GM12878 (cell line): ENCODE measurements at regions not wholly inside any gene's neighbourhood (a gene's known extent, or its start where the extent isn't known, plus 50 kb on each side); places are given as distances from the start of the nearest gene placed in this dataset.

Source experiments
- ATAC-seq: fragments of 200-7000 bp; cut with Tn5 transposase; 3 replicates; pipeline ENCODE4 v1.9.1; 2020; ENCODE audit warnings: mild to moderate bottlenecking, moderate library complexity
- BruUV-seq: library from RNA; stranded (reverse); fragments of 400-500 nt; replicated peaks from 2 replicates; lab custom pipeline; 2021; lab: Mats Ljungman, UMichigan
- CTCF ChIA-PET: fragments of 300-600 bp; sonication (Branson Sonifier 250); formaldehyde crosslinking; extraction: SDS; loops from one replicate; lab custom pipeline; 2021; ENCODE audit warnings: inconsistent platforms; lab: Yijun Ruan, JAX
- POLR2A ChIA-PET: fragments of 350-600 bp; formaldehyde crosslinking; extraction: SDS; loops from one replicate; lab custom pipeline; 2021; ENCODE audit warnings: inconsistent platforms; lab: Charles Lee
- RAD21 ChIA-PET: fragments of 300-600 bp; sonication (Branson Sonifier 250); formaldehyde crosslinking; loops from one replicate; lab custom pipeline; 2023; ENCODE audit warnings: antibody characterized with exemption; ENCODE audit not compliant: unreplicated experiment; lab: Charles Lee
- SMC1A ChIA-PET: fragments of 300-600 bp; sonication (Branson Sonifier 250); formaldehyde crosslinking; loops from one replicate; lab custom pipeline; 2023; ENCODE audit not compliant: unreplicated experiment, uncharacterized antibody; lab: Charles Lee
- DNase-seq: peaks from one replicate; pipeline ENCODE4 v3.0.0-alpha.2; 2011; ENCODE audit warnings: low read depth, low spot score
- FAIRE-seq: peaks from 3 replicates; lab custom pipeline; 2011; peaks lifted over from hg19 to GRCh38; lab: Jason Lieb, UNC
- H2AFZ ChIP-seq: 2 replicates; pipeline ENCODE4 v1.6.0; 2011; ENCODE audit warnings: low read depth, low read length, control low read depth; ENCODE audit not compliant: control insufficient read depth
- H3K27ac ChIP-seq: 2 replicates; pipeline ENCODE4 v1.5.1; 2011; ENCODE audit warnings: control low read depth; ENCODE audit not compliant: control insufficient read depth, insufficient read depth
- H3K27me3 ChIP-seq, 2 experiments: replicated peaks in 1 of 2; 2 replicates each; pipeline versions ENCODE4 v1.6.0 to v1.6.1; 2011; ENCODE audit warnings: low read length in 1 of 2; ENCODE audit not compliant: control insufficient read depth in 2 of 2, insufficient read depth in 2 of 2
- H3K36me3 ChIP-seq, 2 experiments: 2 replicates each; pipeline ENCODE4 v1.5.1; 2011; ENCODE audit warnings: low read length in 1 of 2; ENCODE audit not compliant: control insufficient read depth in 2 of 2, insufficient read depth in 2 of 2
- H3K4me1 ChIP-seq: 2 replicates; pipeline ENCODE4 v1.6.1; 2011; ENCODE audit warnings: mild to moderate bottlenecking, low read length, moderate library complexity, mixed read lengths; ENCODE audit not compliant: control insufficient read depth, insufficient read depth
- H3K4me2 ChIP-seq: 2 replicates; pipeline ENCODE4 v1.6.0; 2011; ENCODE audit warnings: control low read depth; ENCODE audit not compliant: control insufficient read depth, insufficient read depth
- H3K4me3 ChIP-seq: fragments of 200-600 bp; sonication (generic); 2 replicates; pipeline ENCODE4 v1.5.1; 2016
- H3K79me2 ChIP-seq: 2 replicates; pipeline ENCODE4 v1.6.0; 2011; ENCODE audit warnings: low read length; ENCODE audit not compliant: control insufficient read depth, insufficient read depth
- H3K9ac ChIP-seq: 2 replicates; pipeline ENCODE4 v1.8.0; 2011; ENCODE audit warnings: low read length, control low read depth, mixed read lengths; ENCODE audit not compliant: control insufficient read depth, insufficient read depth
- H3K9me3 ChIP-seq: replicated peaks from 3 replicates; pipeline ENCODE4 v1.5.1; 2011; ENCODE audit warnings: mild to moderate bottlenecking, low read length; ENCODE audit not compliant: control insufficient read depth, insufficient read depth
- H4K20me1 ChIP-seq: 2 replicates; pipeline ENCODE4 v1.6.0; 2011; ENCODE audit not compliant: control insufficient read depth, insufficient read depth
- HSF1 ChIP-seq: fragments of 150-350 bp; IDR thresholded peaks from 2 replicates; pipeline ENCODE4 v1.6.1; 2014; ENCODE audit warnings: mild to moderate bottlenecking, low read depth, low read length
- SMAD5 ChIP-seq: IDR thresholded peaks from 2 replicates; pipeline ENCODE4 v1.6.1; 2016; ENCODE audit warnings: antibody characterized with exemption, low read depth
- TBL1XR1 ChIP-seq: IDR thresholded peaks from 2 replicates; pipeline ENCODE4 v1.6.1; 2012; ENCODE audit warnings: low read depth, low read length, improper control_type of control experiment
- ZSCAN29 ChIP-seq: fragments of 450-650 bp; IDR thresholded peaks from 2 replicates; pipeline ENCODE4 v1.6.1; 2017; ENCODE audit warnings: mild to moderate bottlenecking, moderate library complexity
- WGBS: methylation state at CpG from one replicate; pipeline ENCODE4 v1.1.6; 2016; ENCODE audit warnings: low lambda C conversion rate; ENCODE audit not compliant: insufficient replicate concordance, insufficient coverage; ENCODE audit errors: missing lambda C conversion rate; 5-methylcytosine and 5-hydroxymethylcytosine counted together
- in situ Hi-C: fragments of 300-500 bp; cut with MboI; formaldehyde crosslinking; loops from 9 replicates; pipeline ENCODE4 v1.14.3; 2018; ENCODE audit warnings: mixed read lengths
- intact Hi-C: fragments of 100-400 bp; cut with micrococcal nuclease; formaldehyde crosslinking; loops from one replicate; pipeline ENCODE4 v1.14.2; 2022; ENCODE audit not compliant: unreplicated experiment
- TF ChIP-seq, protein P1 (sequence below): fragments of 450-650 bp; formaldehyde crosslinking; IDR thresholded peaks from 2 replicates; pipeline ENCODE4 v1.4.0; 2022; ENCODE audit warnings: mild to moderate bottlenecking, moderate library complexity

DNA sequence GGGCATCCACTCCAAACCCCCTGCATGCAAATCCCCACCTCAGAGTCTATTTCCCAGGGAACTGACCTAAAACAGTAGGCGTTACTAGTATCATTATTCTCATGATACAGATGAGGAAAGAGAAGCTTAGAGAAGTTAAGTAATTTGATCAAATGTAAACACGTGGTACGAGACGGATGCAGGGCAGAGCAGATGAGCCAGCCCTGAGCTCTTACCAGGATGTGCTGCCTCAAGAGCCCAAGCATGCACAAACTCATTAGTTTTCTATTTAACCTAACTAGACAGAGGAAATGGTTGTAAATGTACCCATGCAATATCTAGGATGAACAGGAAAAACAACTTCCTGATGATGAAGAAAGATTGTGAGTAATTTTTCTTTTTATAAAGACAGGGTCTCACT, 173.3 kb upstream of the RASSF8 start (continued):
- TF ChIP-seq, protein P1, sequence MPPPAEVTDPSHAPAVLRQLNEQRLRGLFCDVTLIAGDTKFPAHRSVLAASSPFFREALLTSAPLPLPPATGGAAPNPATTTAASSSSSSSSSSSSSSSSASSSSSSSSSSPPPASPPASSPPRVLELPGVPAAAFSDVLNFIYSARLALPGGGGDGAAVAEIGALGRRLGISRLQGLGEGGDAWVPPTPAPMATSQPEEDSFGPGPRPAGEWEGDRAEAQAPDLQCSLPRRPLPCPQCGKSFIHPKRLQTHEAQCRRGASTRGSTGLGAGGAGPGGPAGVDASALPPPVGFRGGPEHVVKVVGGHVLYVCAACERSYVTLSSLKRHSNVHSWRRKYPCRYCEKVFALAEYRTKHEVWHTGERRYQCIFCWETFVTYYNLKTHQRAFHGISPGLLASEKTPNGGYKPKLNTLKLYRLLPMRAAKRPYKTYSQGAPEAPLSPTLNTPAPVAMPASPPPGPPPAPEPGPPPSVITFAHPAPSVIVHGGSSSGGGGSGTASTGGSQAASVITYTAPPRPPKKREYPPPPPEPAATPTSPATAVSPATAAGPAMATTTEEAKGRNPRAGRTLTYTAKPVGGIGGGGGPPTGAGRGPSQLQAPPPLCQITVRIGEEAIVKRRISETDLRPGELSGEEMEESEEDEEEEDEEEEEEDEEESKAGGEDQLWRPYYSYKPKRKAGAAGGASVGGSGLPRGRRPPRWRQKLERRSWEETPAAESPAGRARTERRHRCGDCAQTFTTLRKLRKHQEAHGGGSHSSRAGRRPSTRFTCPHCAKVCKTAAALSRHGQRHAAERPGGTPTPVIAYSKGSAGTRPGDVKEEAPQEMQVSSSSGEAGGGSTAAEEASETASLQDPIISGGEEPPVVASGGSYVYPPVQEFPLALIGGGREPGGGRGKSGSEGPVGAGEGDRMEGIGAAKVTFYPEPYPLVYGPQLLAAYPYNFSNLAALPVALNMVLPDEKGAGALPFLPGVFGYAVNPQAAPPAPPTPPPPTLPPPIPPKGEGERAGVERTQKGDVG (CRISPR knock-in tag), result no peak
- TF ChIP-seq ZSCAN29, result no peak
- no peak for TF ChIP-seq SMAD5
- TF ChIP-seq HSF1, result no peak

DNA sequence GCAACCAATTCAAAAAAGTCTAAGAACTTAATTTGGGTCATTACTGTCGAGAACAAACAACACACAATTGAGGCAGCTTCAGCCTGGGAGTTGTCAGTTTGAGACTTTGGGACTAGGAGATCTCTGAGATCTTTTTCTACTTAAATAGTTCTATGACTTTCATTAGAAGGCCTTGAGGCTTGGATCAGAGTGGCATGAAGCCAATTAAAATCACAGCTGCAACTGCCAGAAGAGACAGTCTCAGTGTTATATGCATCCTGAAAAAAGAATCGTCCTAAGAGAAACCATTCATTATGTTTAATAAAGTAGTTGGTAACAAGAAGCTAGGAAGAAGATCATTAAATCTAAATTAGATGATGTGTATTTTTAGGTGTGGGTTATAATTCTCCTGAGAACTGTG, 170.8 kb upstream of the RASSF8 start:
- WGBS, result 9% methylated on average over 2 of the region's 2 CpGs
- POLR2A ChIA-PET, result no interaction called here
- Histone ChIP-seq H3K36me3 (no peaks in the 10 kb centered on the region), H3K4me2 (no peak overlapping the region), H3K27ac (no peak overlapping the region), H3K9ac (no peak overlapping the region), H3K79me2 (no peaks in the 10 kb centered on the region), H3K27me3 (no peaks in the 10 kb centered on the region), H3K9me3 (no peaks in the 10 kb centered on the region), H2AFZ (no peak overlapping the region), H3K4me1 (no peaks in the 10 kb centered on the region), H3K4me3 (no peak overlapping the region), H4K20me1 (no peaks in the 10 kb centered on the region)
- SMC1A ChIA-PET, result no interaction called here
- RAD21 ChIA-PET, result no interaction called here
- DNase-seq (no peak), FAIRE-seq (no peak), ATAC-seq (no peak)
- no peak for TF ChIP-seq TBL1XR1
- in situ Hi-C loops (no loop called here), intact Hi-C loops (no loop called here)
- BruUV-seq, result no TSS peak
- CTCF ChIA-PET, result no interaction called here
